22Rv1 (cell line): ENCODE measurements at regions not wholly inside any gene's neighbourhood (a gene's known extent, or its start where the extent isn't known, plus 50 kb on each side); places are given as distances from the start of the nearest gene placed in this dataset.

Experiments used
- CTCF ChIP-seq: fragments of 450-650 bp; IDR thresholded peaks from 2 replicates; pipeline ENCODE4 v1.5.1; 2017; ENCODE audit warnings: mild to moderate bottlenecking
- ZFX ChIP-seq: fragments of 450-650 bp; IDR thresholded peaks from 2 replicates; pipeline ENCODE4 v1.6.1; 2017; ENCODE audit warnings: antibody characterized with exemption, borderline replicate concordance

- TF ChIP-seq CTCF, result no peak
- no peak for TF ChIP-seq ZFX
Observed at GRCh38 chr6:137951064-137951597, 84.1 kb downstream of the TNFAIP3 start.
